ENCODE measurements at regions not wholly inside any gene's neighbourhood (a gene's known extent, or its start where the extent isn't known, plus 50 kb on each side); places are given as distances from the start of the nearest gene placed in this dataset.

GRCh38 chr4:30930276-30930675, 210.1 kb downstream of the PCDH7 start:
- no peak overlapping the region for H3K14ac ChIP-seq (ENCODE audit: insufficient read depth, low read length)
- Mint-ChIP-seq H3K27me3 (ENCODE audit: low read depth) (no peaks in the 10 kb centered on the region), H3K4me1 (peaks cover 36 to 37% of the 10 kb centered on the region in 2 experiments), H3K9me3 (no peaks in the 10 kb centered on the region), H3K27ac (0 out of 7 replicates have a peak overlapping the region, but pooled peaks of 1 of the 3 experiments have one; percentile 44), H3K36me3 (ENCODE audit: insufficient read depth in 1 of 3, low read depth in 3 of 3) (peaks cover 0 to 9% (median 2%) of the 10 kb centered on the region in 3 experiments; a peak in 3 of 7 replicates), H3K4me3 (no peak overlapping the region)
- no peak overlapping the region for H2AFZ ChIP-seq (ENCODE audit: low read length)
- no peak overlapping the region for H2BK5ac ChIP-seq (ENCODE audit: insufficient read length, low read length)
- H3K56ac ChIP-seq (ENCODE audit: insufficient read length, low read depth, low read length), result no peak overlapping the region
- H4K5ac ChIP-seq (ENCODE audit: insufficient read length, low read depth, low read length), result no peak overlapping the region
- no peak overlapping the region for H3T11ph ChIP-seq (ENCODE audit: low read length)
- H2BK20ac ChIP-seq (ENCODE audit: low read depth, low read length, poor library complexity, severe bottlenecking), result no peak overlapping the region
- no peak for DNase-seq
- no peak overlapping the region for H2BK12ac ChIP-seq (ENCODE audit: insufficient read length, low read depth, low read length)
- H4K20me1 ChIP-seq (ENCODE audit: control insufficient read depth, insufficient read depth, insufficient read length), result no peaks in the 10 kb centered on the region
- H3K79me2 ChIP-seq (ENCODE audit: insufficient read depth, low read length), result peaks cover 2% of the 10 kb centered on the region; the same call in 1 of the 2 replicates
- no peaks in the 10 kb centered on the region for H3K27me3 ChIP-seq (ENCODE audit: insufficient read depth, low read length)
- no peaks in the 10 kb centered on the region for H3K9me3 ChIP-seq (ENCODE audit: control insufficient read depth, low read depth, low read length)
- H2AK5ac ChIP-seq (ENCODE audit: insufficient read length, low read length), result no peak overlapping the region
- H3K4ac ChIP-seq (ENCODE audit: low read depth, low read length), result no peak overlapping the region
- H3K4me2 ChIP-seq (ENCODE audit: insufficient read depth, insufficient read length, low read length), result no peak overlapping the region
- no peak overlapping the region for H2BK120ac ChIP-seq (ENCODE audit: low read depth, low read length, poor library complexity, severe bottlenecking)
- no peak overlapping the region for H3K9ac ChIP-seq (ENCODE audit: extremely low read depth, insufficient read length, low read length)
- H3K4me1 ChIP-seq (ENCODE audit: insufficient read depth, low read length), result no peaks in the 10 kb centered on the region
- H3K27ac ChIP-seq (ENCODE audit: insufficient read length, low read depth, low read length), result no peak overlapping the region
- no peaks in the 10 kb centered on the region for H3K79me1 ChIP-seq (ENCODE audit: insufficient read depth, low read depth, low read length, poor library complexity, severe bottlenecking)
- WGBS (ENCODE audit: extremely low coverage, insufficient read length, low lambda C conversion rate), result no CpG with 5 or more reads among the region's 4 CpGs
- H2BK15ac ChIP-seq (ENCODE audit: low read depth, low read length), result no peak overlapping the region
- no peak overlapping the region for H4K8ac ChIP-seq (replicated peaks; ENCODE audit: insufficient read length, low read depth, low read length)
- no peak overlapping the region for H3K18ac ChIP-seq (ENCODE audit: insufficient read length, low read depth, low read length)
- no peak overlapping the region for H4K91ac ChIP-seq (ENCODE audit: insufficient read length, low read depth, low read length)
- no peak for TF ChIP-seq CTCF (conservative IDR thresholded peaks at IDR 0.05)
- H3K23ac ChIP-seq (ENCODE audit: insufficient read length, low read depth, low read length), result no peak overlapping the region
- no peaks in the 10 kb centered on the region for H3K23me2 ChIP-seq (ENCODE audit: insufficient read length, low read depth, low read length, poor library complexity, severe bottlenecking)

Measured in H9 (cell line).